ENCODE measurements at regions not wholly inside any gene's neighbourhood (a gene's known extent, or its start where the extent isn't known, plus 50 kb on each side); places are given as distances from the start of the nearest gene placed in this dataset.

GRCh38 chr11:96620464-96621044 is 230.7 kb downstream of the JRKL start:
- no peak for DNase-seq

GRCh38 chr11:96621161-96621560 is 231.3 kb downstream of the JRKL start:
- no peak for DNase-seq

- DNase-seq: no peak
These were observed 232.3 kb downstream of the JRKL start for GRCh38 chr11:96622026-96622634.

- no peak for DNase-seq
These were observed 234.3 kb downstream of the JRKL start for GRCh38 chr11:96624126-96624525.

- DNase-seq: no peak
These were observed 237.6 kb downstream of the JRKL start for GRCh38 chr11:96627376-96627775.

GRCh38 chr11:96635655-96636054 is 245.8 kb downstream of the JRKL start:
- DNase-seq: no peak

GRCh38 chr11:96641261-96641660 is 251.4 kb downstream of the JRKL start:
- DNase-seq: no peak

- DNase-seq: no peak
These were observed 252.8 kb downstream of the JRKL start for GRCh38 chr11:96642583-96642982.

- DNase-seq: no peak
These were observed 253.4 kb downstream of the JRKL start for GRCh38 chr11:96643173-96643572.

- no peak for DNase-seq
These were observed 257.8 kb downstream of the JRKL start for GRCh38 chr11:96647621-96648020.

GRCh38 chr11:96648991-96649390 is 259.2 kb downstream of the JRKL start:
- DNase-seq: no peak

- no peak for DNase-seq
These were observed 262.7 kb downstream of the JRKL start for GRCh38 chr11:96652516-96652915.

GRCh38 chr11:96655474-96655873 is 265.7 kb downstream of the JRKL start:
- DNase-seq: no peak

GRCh38 chr11:96658436-96658835 is 268.6 kb downstream of the JRKL start:
- no peak for DNase-seq

- no peak for DNase-seq
These were observed 274.3 kb downstream of the JRKL start for GRCh38 chr11:96664110-96664509.

- DNase-seq: no peak
These were observed 290.6 kb downstream of the JRKL start for GRCh38 chr11:96680211-96681018.

- no peak for DNase-seq
These were observed 291.4 kb downstream of the JRKL start for GRCh38 chr11:96681019-96681716.

- DNase-seq: no peak
These were observed 304.5 kb downstream of the JRKL start for GRCh38 chr11:96694338-96694737.

- no peak for DNase-seq
These were observed 306.9 kb downstream of the JRKL start for GRCh38 chr11:96696731-96697130.

GRCh38 chr11:96697466-96697865 is 307.7 kb downstream of the JRKL start:
- DNase-seq: no peak

- no peak for DNase-seq
These were observed 315.0 kb downstream of the JRKL start for GRCh38 chr11:96704847-96705246.

GRCh38 chr11:96706761-96707160 is 316.9 kb downstream of the JRKL start:
- no peak for DNase-seq

GRCh38 chr11:96707273-96707672 is 317.5 kb downstream of the JRKL start:
- no peak for DNase-seq

All from KG1 (cell line).